Transverse colon (tissue), 4 donors: ENCODE measurements at regions not wholly inside any gene's neighbourhood (a gene's known extent, or its start where the extent isn't known, plus 50 kb on each side); places are given as distances from the start of the nearest gene placed in this dataset.

Experiments
- CTCF ChIP-seq, 5 experiments: fragments of 200-600 bp in 3 of 5; fragments of 450-650 bp in 2 of 5; sonication (generic) in 3 of 5; IDR thresholded peaks; 1 replicate in 2 of 5; 2 replicates in 3 of 5; pipeline ENCODE4 v1.5.1; 2016 to 2017; ENCODE audit warnings: antibody characterized with exemption in 5 of 5, inconsistent platforms in 3 of 5, mild to moderate bottlenecking in 2 of 5, moderate library complexity in 1 of 5
- POLR2AphosphoS5 ChIP-seq, 3 donors: sonication (generic); formaldehyde crosslinking; IDR thresholded peaks; one replicate each; pipeline ENCODE4 v1.6.1; 2016; ENCODE audit warnings: antibody characterized with exemption in 3 of 3

GRCh38 chr5:2663489-2663888 lies 88.0 kb downstream of the IRX2 start:
- TF ChIP-seq CTCF (IDR thresholded peaks at IDR 0.05) (no peak), POLR2AphosphoS5 (IDR thresholded peaks at IDR 0.05) (no peak)
